ENCODE measurements at regions not wholly inside any gene's neighbourhood (a gene's known extent, or its start where the extent isn't known, plus 50 kb on each side); places are given as distances from the start of the nearest gene placed in this dataset.

DNA sequence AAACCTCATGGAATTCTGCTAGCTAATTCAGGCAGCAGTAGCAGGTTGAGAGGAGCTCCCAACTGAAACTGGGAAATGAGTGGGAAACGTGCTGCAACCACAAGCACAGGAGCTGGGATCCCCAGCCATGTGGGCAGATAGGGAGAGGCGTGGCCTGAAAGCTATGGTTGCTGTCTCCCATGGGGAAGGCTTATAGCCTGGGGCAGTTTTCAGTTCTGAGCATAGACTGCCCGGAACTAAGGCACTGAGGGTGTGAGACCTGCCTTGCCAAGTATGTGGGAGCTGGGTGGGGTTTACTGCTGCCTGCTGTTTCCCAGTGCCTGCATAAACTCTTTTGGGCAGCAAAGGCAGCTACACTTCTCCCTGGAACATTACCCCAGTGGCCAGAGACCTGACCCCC, 229.5 kb downstream of the TUSC7 start:
- TF ChIP-seq POLR2A (IDR thresholded peaks at IDR 0.05), result no peak
- TF ChIP-seq, protein P1, sequence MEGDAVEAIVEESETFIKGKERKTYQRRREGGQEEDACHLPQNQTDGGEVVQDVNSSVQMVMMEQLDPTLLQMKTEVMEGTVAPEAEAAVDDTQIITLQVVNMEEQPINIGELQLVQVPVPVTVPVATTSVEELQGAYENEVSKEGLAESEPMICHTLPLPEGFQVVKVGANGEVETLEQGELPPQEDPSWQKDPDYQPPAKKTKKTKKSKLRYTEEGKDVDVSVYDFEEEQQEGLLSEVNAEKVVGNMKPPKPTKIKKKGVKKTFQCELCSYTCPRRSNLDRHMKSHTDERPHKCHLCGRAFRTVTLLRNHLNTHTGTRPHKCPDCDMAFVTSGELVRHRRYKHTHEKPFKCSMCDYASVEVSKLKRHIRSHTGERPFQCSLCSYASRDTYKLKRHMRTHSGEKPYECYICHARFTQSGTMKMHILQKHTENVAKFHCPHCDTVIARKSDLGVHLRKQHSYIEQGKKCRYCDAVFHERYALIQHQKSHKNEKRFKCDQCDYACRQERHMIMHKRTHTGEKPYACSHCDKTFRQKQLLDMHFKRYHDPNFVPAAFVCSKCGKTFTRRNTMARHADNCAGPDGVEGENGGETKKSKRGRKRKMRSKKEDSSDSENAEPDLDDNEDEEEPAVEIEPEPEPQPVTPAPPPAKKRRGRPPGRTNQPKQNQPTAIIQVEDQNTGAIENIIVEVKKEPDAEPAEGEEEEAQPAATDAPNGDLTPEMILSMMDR (IDR thresholded peaks at IDR 0.05 in 8 of 11, conservative IDR thresholded peaks at IDR 0.05 in 3 of 11), result no peak

Data from spleen (tissue), 7 donors.